Hepatocyte (in vitro differentiated cells): ENCODE measurements at regions not wholly inside any gene's neighbourhood (a gene's known extent, or its start where the extent isn't known, plus 50 kb on each side); places are given as distances from the start of the nearest gene placed in this dataset.

Source experiments
- DNase-seq: peaks from one replicate; pipeline ENCODE4 v3.0.0-alpha.2; 2016; ENCODE audit warnings: low spot score
- H2AFZ ChIP-seq: fragments of 200-600 bp; sonication (generic); 2 replicates; pipeline ENCODE4 v1.6.0; 2016; ENCODE audit warnings: antibody characterized with exemption, mild to moderate bottlenecking
- H3K27ac ChIP-seq: fragments of 200-600 bp; sonication (generic); 2 replicates; pipeline ENCODE4 v1.5.1; 2016; ENCODE audit warnings: mild to moderate bottlenecking
- H3K27me3 ChIP-seq: fragments of 200-600 bp; sonication (generic); 2 replicates; pipeline ENCODE4 v1.6.1; 2016
- H3K36me3 ChIP-seq: fragments of 200-600 bp; sonication (generic); replicated peaks from 2 replicates; pipeline ENCODE4 v1.5.1; 2016; ENCODE audit warnings: low read depth; ENCODE audit not compliant: insufficient read depth
- H3K4me1 ChIP-seq: fragments of 200-600 bp; sonication (generic); 2 replicates; pipeline ENCODE4 v1.5.1; 2016; ENCODE audit warnings: mild to moderate bottlenecking, moderate library complexity; ENCODE audit not compliant: insufficient read depth
- H3K4me2 ChIP-seq: fragments of 200-600 bp; sonication (generic); 2 replicates; pipeline ENCODE4 v1.6.0; 2016
- H3K4me3 ChIP-seq: fragments of 200-600 bp; sonication (generic); 2 replicates; pipeline ENCODE4 v1.5.1; 2016; ENCODE audit warnings: mild to moderate bottlenecking
- H3K79me2 ChIP-seq: fragments of 200-600 bp; sonication (generic); 2 replicates; pipeline ENCODE4 v1.6.0; 2017; ENCODE audit warnings: mild to moderate bottlenecking
- H3K9me2 ChIP-seq: fragments of 200-600 bp; sonication (generic); replicated peaks from 2 replicates; pipeline ENCODE4 v1.6.0; 2017; ENCODE audit warnings: mild to moderate bottlenecking; ENCODE audit not compliant: insufficient read depth
- H3K9me3 ChIP-seq: fragments of 200-600 bp; sonication (generic); 2 replicates; pipeline ENCODE4 v1.5.1; 2016; ENCODE audit warnings: low read depth, mild to moderate bottlenecking
- H4K20me1 ChIP-seq: fragments of 200-600 bp; sonication (generic); 2 replicates; pipeline ENCODE4 v1.6.0; 2016; ENCODE audit warnings: mild to moderate bottlenecking; ENCODE audit not compliant: insufficient read depth, poor library complexity, severe bottlenecking
- CTCF ChIP-seq: fragments of 200-600 bp; sonication (generic); IDR thresholded peaks from 2 replicates; pipeline ENCODE4 v1.5.1; 2016; ENCODE audit warnings: antibody characterized with exemption, mild to moderate bottlenecking; ENCODE audit not compliant: poor library complexity
- EZH2 ChIP-seq: fragments of 200-600 bp; sonication (generic); IDR thresholded peaks from 2 replicates; pipeline ENCODE4 v1.6.1; 2016; ENCODE audit warnings: antibody characterized with exemption, mild to moderate bottlenecking, borderline replicate concordance
- EZH2phosphoT487 ChIP-seq: fragments of 200-600 bp; sonication (generic); IDR thresholded peaks from one replicate; pipeline ENCODE4 v1.6.1; 2018; ENCODE audit warnings: antibody characterized with exemption, mild to moderate bottlenecking, low read depth, moderate library complexity; ENCODE audit not compliant: unreplicated experiment, severe bottlenecking
- WGBS: methylation state at CpG from one replicate; pipeline ENCODE4 v1.1.6; 2016; ENCODE audit warnings: low lambda C conversion rate; ENCODE audit errors: missing lambda C conversion rate; 5-methylcytosine and 5-hydroxymethylcytosine counted together

GRCh38 chr3:147269907-147270306, 136.4 kb downstream of the ZIC4 start:
- Histone ChIP-seq H3K36me3 (no peaks in the 10 kb centered on the region), H2AFZ (no peak overlapping the region), H4K20me1 (no peaks in the 10 kb centered on the region), H3K27me3 (no peaks in the 10 kb centered on the region), H3K4me3 (no peak overlapping the region), H3K27ac (no peak overlapping the region), H3K9me2 (no peaks in the 10 kb centered on the region), H3K4me2 (no peak overlapping the region), H3K79me2 (no peaks in the 10 kb centered on the region), H3K4me1 (no peaks in the 10 kb centered on the region), H3K9me3 (no peaks in the 10 kb centered on the region)
- no peak for TF ChIP-seq EZH2phosphoT487
- no peak for TF ChIP-seq EZH2
- TF ChIP-seq CTCF, result no peak
- WGBS, result 61% methylated on average over 4 of the region's 4 CpGs
- DNase-seq, result no peak

- Histone ChIP-seq H2AFZ (no peak overlapping the region), H3K4me2 (no peak overlapping the region), H3K4me3 (no peak overlapping the region), H3K27ac (no peak overlapping the region), H3K4me1 (no peaks in the 10 kb centered on the region), H3K9me3 (no peaks in the 10 kb centered on the region), H4K20me1 (no peaks in the 10 kb centered on the region), H3K36me3 (no peaks in the 10 kb centered on the region), H3K79me2 (no peaks in the 10 kb centered on the region), H3K9me2 (no peaks in the 10 kb centered on the region), H3K27me3 (no peaks in the 10 kb centered on the region)
- no peak for TF ChIP-seq EZH2
- WGBS, result 79% methylated on average over 3 of the region's 3 CpGs
- no peak for DNase-seq
Measured at GRCh38 chr3:147267434-147267833, 138.9 kb downstream of the ZIC4 start.

GRCh38 chr3:147257944-147258343, 148.4 kb downstream of the ZIC4 start:
- Histone ChIP-seq H3K4me1 (no peaks in the 10 kb centered on the region), H3K36me3 (no peaks in the 10 kb centered on the region), H3K27ac (no peak overlapping the region), H3K4me2 (no peak overlapping the region), H3K9me2 (no peaks in the 10 kb centered on the region), H3K4me3 (no peak overlapping the region), H3K9me3 (no peaks in the 10 kb centered on the region), H4K20me1 (no peaks in the 10 kb centered on the region), H3K79me2 (no peaks in the 10 kb centered on the region), H3K27me3 (no peaks in the 10 kb centered on the region), H2AFZ (no peak overlapping the region)
- no peak for DNase-seq
- TF ChIP-seq CTCF (no peak), EZH2phosphoT487 (no peak), EZH2 (no peak)
- WGBS, result 85% methylated on average over 2 of the region's 2 CpGs

- 72% methylated on average over 2 of the region's 2 CpGs for WGBS
- no peaks in the 10 kb centered on the region for H3K27me3 ChIP-seq
Measured at GRCh38 chr3:147256739-147257138, 149.6 kb downstream of the ZIC4 start.

More at GRCh38 chr3:147256739-147257138, 149.6 kb downstream of the ZIC4 start:
- Histone ChIP-seq H3K9me3 (no peaks in the 10 kb centered on the region), H3K4me2 (no peak overlapping the region), H3K79me2 (no peaks in the 10 kb centered on the region), H3K4me1 (no peaks in the 10 kb centered on the region), H3K36me3 (no peaks in the 10 kb centered on the region), H3K4me3 (no peak overlapping the region), H3K9me2 (no peaks in the 10 kb centered on the region), H3K27ac (no peak overlapping the region), H2AFZ (no peak overlapping the region), H4K20me1 (no peaks in the 10 kb centered on the region)
- TF ChIP-seq CTCF (no peak), EZH2 (no peak), EZH2phosphoT487 (no peak)
- no peak for DNase-seq
